Lung microvascular endothelial cell (primary cell): ENCODE measurements at regions not wholly inside any gene's neighbourhood (a gene's known extent, or its start where the extent isn't known, plus 50 kb on each side); places are given as distances from the start of the nearest gene placed in this dataset.

ENCODE experiments used
- DNase-seq, 2 donors: peaks; one replicate each; pipeline versions ENCODE4 v3.0.0 to v3.0.0-alpha.2; 2010; ENCODE audit warnings: low read depth in 2 of 2

GRCh38 chr1:14189381-14189780 is 409.1 kb upstream of the KAZN start:
- no peak for DNase-seq

DNA sequence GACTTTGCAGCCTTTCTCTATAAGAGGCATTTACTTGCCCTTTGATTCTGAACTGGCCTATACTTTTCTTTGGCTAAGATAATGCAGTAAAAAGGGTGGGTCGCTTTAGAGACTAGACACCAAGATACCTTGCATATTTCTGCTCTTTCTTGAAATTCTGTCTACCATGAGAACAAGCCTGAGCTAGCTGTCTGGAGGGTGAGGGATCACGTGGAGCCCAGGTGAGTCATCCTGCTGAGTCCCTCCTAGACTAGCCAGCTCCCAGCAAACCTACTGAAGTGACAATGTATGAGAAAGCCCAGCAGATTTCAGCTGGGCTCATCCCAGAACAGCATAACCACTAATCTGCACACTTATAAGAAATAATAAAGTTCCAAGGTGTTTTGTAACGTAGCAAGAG is 408.0 kb upstream of the KAZN start:
- DNase-seq = no peak

DNA sequence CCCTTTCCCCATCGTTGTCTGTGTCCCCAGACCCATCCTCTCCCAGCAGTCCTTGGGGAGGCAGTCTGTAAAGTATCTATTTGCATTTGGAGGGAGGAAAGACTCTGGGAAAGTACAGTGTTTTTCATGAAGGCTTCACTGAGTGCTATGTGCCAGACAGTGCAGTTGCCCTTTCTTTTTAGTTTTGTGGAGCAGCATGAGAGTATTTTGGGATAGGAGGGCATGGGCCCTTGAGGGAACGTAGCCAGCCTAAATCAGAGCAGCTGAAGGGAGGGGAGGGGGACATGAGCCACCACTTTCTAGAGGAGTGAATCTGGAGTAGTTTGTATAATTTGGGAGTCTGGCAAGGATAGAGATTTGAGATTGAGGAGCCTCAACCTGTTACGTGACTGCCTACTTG is 404.0 kb upstream of the KAZN start:
- DNase-seq = no peak

DNA sequence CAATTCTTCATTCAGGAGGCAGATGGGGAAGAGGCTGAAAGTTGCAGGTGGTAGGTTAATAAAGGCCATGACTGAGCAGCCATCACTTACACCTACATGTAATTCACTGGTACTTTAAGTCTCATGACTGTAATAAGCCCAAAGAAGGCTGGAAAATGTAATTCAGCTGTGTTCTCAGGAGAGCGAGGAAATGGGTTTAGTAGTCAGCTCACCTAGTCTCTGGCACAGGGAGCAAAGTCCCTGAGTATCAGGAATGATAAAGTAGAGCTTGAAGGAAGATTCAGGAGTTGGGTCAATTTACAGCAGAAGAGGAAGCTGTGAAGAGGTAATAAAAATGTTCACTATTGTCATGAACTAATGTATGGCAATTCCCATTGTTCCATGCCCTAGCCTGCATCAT is 393.4 kb upstream of the KAZN start:
- no peak for DNase-seq

GRCh38 chr1:14215151-14215550 is 383.3 kb upstream of the KAZN start:
- DNase-seq = no peak

DNA sequence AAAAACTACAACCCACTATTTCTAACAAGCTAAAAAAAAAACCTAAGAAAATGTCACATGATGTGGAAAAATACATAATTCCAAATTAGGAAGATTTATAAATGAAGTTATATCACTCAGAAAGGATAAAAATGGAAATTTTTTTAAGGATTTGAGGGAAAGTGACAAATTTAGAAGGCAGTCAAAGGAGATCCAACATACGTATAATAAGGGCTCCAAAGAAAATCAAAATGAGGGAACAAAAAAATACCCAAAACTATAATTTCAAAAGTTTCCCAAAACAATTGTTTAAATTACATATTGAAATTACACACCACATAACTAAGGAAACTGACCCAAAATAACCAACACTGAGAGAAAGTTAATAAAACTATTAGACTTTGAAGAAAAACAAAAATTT is 381.1 kb upstream of the KAZN start:
- peak in 1 of 2 donors; percentile 4 for DNase-seq

DNA sequence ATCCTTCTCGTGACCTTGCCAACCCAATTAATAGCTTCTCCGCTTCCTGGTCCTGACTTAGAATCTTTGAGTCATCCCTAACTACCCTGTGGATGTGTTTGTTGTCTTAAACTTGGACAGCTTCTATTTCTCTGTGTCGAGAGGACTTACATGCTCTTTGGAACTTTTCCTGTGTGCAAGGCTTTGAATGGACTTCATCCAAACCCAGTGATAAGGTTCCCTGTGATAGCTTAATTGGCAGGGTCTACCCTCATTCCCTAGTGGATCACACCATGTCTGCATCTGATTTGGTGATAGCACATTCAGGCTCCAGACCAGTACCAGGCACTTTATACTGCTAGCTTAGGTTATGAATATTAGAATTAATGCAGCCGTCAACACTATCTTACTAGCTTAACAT is 378.2 kb upstream of the KAZN start:
- no peak for DNase-seq

DNA sequence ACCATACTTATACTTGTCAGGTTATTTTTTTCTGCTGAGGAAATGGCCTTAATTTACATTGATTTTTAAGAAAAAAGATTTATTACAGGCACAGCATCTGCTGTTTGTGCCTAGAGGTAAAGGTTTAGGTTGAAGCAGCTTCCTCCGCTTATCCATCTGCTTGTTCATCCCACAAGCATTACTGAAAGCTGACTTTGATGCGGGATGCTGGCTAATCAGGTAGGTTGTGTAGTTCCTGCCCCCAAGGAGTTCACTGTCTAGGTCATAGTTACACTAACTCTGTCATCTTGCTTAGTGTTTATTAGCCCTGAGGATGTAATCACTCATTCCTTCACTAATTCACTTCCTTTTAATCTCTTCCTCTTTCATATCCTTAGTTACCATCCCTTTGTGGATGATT is 377.7 kb upstream of the KAZN start:
- DNase-seq = no peak

DNA sequence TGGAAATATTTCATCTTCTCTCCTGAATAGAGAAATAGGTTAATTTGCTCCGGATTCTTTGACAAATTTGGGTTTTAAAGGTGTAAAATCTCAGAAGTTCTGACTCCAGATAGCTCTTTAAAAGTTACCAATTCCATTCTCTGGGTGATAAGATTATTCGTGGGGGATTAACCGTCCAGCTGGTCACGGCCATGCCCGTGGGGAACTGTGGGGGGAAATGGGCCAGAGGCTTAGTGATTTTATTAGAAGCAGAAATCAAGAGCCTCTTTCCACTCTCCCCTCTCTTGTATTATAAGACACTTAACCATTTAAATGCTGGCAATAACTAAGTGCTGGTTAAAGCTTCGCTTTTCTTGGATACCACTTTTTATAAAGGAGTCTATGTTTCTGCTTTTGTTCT is 376.4 kb upstream of the KAZN start:
- no peak for DNase-seq

DNA sequence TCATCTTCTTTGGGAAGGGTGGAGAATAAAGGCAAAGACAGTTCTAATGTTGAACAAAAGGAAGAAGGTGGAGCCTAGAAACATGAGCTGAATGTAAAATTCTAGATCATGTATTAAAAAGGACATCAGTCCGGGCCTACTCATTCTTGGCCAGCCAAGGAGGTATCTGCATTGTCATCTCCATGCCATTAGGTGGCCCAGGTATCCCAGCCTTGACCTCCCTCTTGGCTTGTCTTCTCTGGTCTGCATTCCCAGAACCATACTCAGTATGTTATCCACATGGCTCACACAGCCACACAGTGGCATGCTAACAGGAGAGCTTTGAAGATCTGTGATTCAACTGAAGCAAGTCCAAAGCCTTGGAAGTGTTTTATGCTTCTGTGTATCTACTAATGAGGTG is 369.8 kb upstream of the KAZN start:
- no peak for DNase-seq

GRCh38 chr1:14233510-14233909 is 365.0 kb upstream of the KAZN start:
- DNase-seq = no peak

- DNase-seq = no peak
These were observed 362.4 kb upstream of the KAZN start for GRCh38 chr1:14236097-14236496.

- no peak for DNase-seq
These were observed 359.8 kb upstream of the KAZN start for GRCh38 chr1:14238472-14239307.

- DNase-seq = no peak
These were observed 358.2 kb upstream of the KAZN start for GRCh38 chr1:14240265-14240664.

- DNase-seq = no peak
These were observed 356.4 kb upstream of the KAZN start for GRCh38 chr1:14242123-14242522.

- no peak for DNase-seq
These were observed 355.6 kb upstream of the KAZN start for GRCh38 chr1:14242870-14243269.

DNA sequence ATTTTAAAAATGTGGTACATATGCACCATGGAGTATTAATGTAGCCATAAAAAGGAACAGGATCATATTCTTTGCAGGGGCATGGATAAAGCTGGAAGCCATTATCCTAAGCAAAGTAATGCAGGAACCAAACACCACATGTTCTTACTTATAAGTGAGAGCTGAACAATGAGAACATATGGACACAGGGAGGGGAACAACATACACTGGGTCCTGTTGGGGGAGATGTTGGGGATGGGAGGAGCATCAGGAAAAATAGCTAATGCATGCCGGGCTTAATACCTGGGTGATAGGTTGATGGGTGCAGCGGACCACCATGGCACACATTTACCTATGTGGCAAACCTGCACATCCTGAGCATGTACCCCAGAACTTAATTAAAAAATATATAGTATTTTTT is 352.5 kb upstream of the KAZN start:
- no peak for DNase-seq

DNA sequence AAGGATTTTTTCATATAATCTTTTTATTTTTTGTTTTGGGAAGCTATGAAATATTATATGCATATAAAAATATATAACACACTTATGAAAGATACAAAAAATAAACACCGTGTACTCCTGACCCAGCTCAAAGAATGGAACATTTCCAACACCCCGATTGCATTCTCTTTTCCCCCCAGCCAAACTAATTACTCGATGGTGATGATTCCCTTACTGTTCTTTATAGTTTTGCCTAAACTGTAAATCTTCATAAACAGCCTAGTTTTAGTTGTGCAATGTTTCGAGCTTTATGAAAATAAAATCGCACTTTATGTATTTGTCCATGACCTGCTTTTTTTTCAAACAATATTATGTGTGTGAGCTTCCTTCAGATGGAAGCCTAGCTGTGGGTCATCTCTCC is 352.0 kb upstream of the KAZN start:
- DNase-seq = no peak

DNA sequence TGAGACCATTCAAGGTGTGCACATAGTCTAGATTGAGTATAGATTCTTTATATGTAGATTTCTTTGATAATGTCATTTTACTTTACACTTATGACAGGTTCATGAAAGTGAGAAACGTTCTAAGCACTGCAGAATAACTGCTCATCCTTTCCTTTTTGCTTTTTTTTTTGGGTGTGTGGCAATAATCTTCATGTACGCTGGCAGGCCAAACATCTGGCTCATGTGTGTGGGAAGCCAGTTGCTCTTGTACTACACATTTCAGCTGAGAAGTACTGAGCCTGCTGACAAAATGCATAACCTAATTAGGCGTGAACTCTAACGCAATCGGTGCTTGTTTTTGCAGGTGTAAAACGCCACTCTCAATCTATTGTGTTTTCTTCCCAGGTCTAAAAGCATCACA is 350.8 kb upstream of the KAZN start:
- DNase-seq = no peak

DNA sequence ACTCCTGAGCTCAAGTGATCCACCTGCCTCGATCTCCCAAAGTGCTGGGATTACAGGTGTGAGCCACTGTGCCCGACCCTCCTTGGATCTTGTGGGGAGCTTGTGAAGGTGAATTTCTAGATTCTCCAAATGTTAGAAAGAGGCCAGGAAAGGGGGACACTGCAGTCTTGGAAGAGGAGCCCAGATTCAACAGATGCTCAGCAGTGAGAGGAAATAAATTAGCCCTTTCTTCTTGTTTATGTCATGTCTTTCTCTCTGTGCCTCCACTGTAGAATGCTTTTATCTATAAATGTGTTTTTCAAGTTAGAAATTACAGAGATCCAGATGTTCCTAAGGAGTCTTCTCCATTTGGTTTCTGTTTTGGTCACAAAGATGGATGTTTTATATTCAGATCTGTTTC is 346.6 kb upstream of the KAZN start:
- DNase-seq = no peak

- no peak for DNase-seq
These were observed 344.8 kb upstream of the KAZN start for GRCh38 chr1:14253676-14254075.

GRCh38 chr1:14254251-14254650 is 344.2 kb upstream of the KAZN start:
- no peak for DNase-seq

DNA sequence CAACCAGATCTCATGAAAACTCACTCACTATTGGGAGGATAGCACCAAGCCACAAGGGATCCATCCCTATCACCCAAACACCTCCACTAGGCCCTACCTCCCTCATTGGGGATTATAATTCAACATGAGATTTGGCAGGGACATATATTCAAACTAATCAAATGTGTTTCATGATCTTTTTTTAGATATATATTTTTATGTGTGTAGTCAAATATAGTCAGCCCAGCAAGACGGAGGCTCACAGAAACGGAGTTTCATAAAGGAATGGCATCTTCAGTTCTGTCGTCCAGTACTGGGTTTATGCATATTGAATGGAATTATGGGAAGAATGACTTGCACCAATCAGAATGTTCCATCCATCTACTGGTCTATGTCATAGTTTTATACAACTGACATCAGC is 343.3 kb upstream of the KAZN start:
- no peak for DNase-seq

DNA sequence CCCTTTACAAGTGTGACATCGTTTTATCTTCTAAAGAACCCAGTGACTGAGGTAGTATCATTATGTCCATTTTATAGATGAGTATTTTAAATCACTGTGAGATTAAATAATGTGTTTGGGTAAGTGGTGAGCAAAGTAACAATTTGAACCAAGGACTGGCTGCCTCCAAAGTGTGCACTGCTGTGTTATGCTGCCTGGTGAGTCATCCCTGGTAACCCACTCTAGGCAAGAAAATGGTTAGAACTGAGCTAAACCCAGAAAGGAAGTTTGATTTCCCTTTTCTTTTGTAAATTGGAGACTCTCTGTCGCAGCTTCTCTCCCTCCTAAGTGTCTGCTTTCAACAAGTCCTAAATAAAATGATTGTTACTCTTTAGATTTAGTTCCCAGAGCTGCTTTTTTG is 342.8 kb upstream of the KAZN start:
- DNase-seq = no peak
